H9 (cell line): ENCODE measurements at regions not wholly inside any gene's neighbourhood (a gene's known extent, or its start where the extent isn't known, plus 50 kb on each side); places are given as distances from the start of the nearest gene placed in this dataset.

Source experiments
- DNase-seq: peaks from one replicate; pipeline ENCODE4 v3.0.0-alpha.2; 2017
- H2AFZ ChIP-seq: one replicate; pipeline ENCODE4 v1.6.1; 2013; ENCODE audit warnings: mild to moderate bottlenecking, low read length, control low read depth, moderate library complexity
- H2AK5ac ChIP-seq: 2 replicates; pipeline ENCODE4 v1.6.1; 2013; ENCODE audit warnings: low read length, control low read depth, mixed read lengths; ENCODE audit not compliant: insufficient read length
- H2BK120ac ChIP-seq: one replicate; pipeline ENCODE4 v1.6.1; 2013; ENCODE audit warnings: low read depth, mild to moderate bottlenecking, low read length, control low read depth, inconsistent platforms; ENCODE audit not compliant: poor library complexity, severe bottlenecking
- H2BK12ac ChIP-seq: 2 replicates; pipeline ENCODE4 v1.6.1; 2013; ENCODE audit warnings: low read length, control low read depth, mixed read lengths, low read depth; ENCODE audit not compliant: insufficient read length
- H2BK15ac ChIP-seq: 2 replicates; pipeline ENCODE4 v1.6.1; 2013; ENCODE audit warnings: low read depth, low read length, control low read depth
- H2BK20ac ChIP-seq: one replicate; pipeline ENCODE4 v1.6.1; 2013; ENCODE audit warnings: low read depth, mild to moderate bottlenecking, low read length, control low read depth, inconsistent platforms; ENCODE audit not compliant: poor library complexity, severe bottlenecking
- H2BK5ac ChIP-seq: 2 replicates; pipeline ENCODE4 v1.6.1; 2013; ENCODE audit warnings: low read length, control low read depth, mixed read lengths; ENCODE audit not compliant: insufficient read length
- H3K14ac ChIP-seq: 2 replicates; pipeline ENCODE4 v1.6.1; 2013; ENCODE audit warnings: low read length, control low read depth; ENCODE audit not compliant: insufficient read depth
- H3K18ac ChIP-seq: 2 replicates; pipeline ENCODE4 v1.6.1; 2013; ENCODE audit warnings: low read depth, mild to moderate bottlenecking, mixed read lengths, low read length, control low read depth; ENCODE audit not compliant: insufficient read length
- H3K23ac ChIP-seq: 2 replicates; pipeline ENCODE4 v1.6.1; 2013; ENCODE audit warnings: low read length, control low read depth, mixed read lengths, low read depth; ENCODE audit not compliant: insufficient read length
- H3K23me2 ChIP-seq: 2 replicates; pipeline ENCODE4 v1.6.1; 2013; ENCODE audit warnings: low read depth, mild to moderate bottlenecking, mixed read lengths, low read length, control low read depth; ENCODE audit not compliant: insufficient read length, poor library complexity, severe bottlenecking
- H3K27ac ChIP-seq: 2 replicates; pipeline ENCODE4 v1.5.1; 2013; ENCODE audit warnings: low read length, control low read depth, mixed read lengths, low read depth; ENCODE audit not compliant: insufficient read length
- H3K27me3 ChIP-seq: 2 replicates; pipeline ENCODE4 v1.6.1; 2013; ENCODE audit warnings: low read length, control low read depth, inconsistent platforms; ENCODE audit not compliant: insufficient read depth
- H3K4ac ChIP-seq: 2 replicates; pipeline ENCODE4 v1.6.1; 2013; ENCODE audit warnings: low read depth, mild to moderate bottlenecking, control low read depth, inconsistent platforms, low read length, moderate library complexity
- H3K4me1 ChIP-seq: 2 replicates; pipeline ENCODE4 v1.6.1; 2013; ENCODE audit warnings: low read length, control low read depth, inconsistent platforms; ENCODE audit not compliant: insufficient read depth
- H3K4me2 ChIP-seq: 2 replicates; pipeline ENCODE4 v1.6.1; 2013; ENCODE audit warnings: low read length, control low read depth, mixed read lengths; ENCODE audit not compliant: insufficient read length, insufficient read depth
- H3K56ac ChIP-seq: 2 replicates; pipeline ENCODE4 v1.6.1; 2013; ENCODE audit warnings: low read depth, mild to moderate bottlenecking, mixed read lengths, low read length, control low read depth; ENCODE audit not compliant: insufficient read length
- H3K79me1 ChIP-seq: 2 replicates; pipeline ENCODE4 v1.6.1; 2013; ENCODE audit warnings: low read depth, mild to moderate bottlenecking, moderate library complexity, low read length, control low read depth, inconsistent platforms; ENCODE audit not compliant: insufficient read depth, poor library complexity, severe bottlenecking
- H3K79me2 ChIP-seq: 2 replicates; pipeline ENCODE4 v1.6.1; 2013; ENCODE audit warnings: low read length, control low read depth, inconsistent platforms; ENCODE audit not compliant: insufficient read depth
- H3K9ac ChIP-seq: 2 replicates; pipeline ENCODE4 v1.6.1; 2013; ENCODE audit warnings: low read length, control low read depth, mixed read lengths; ENCODE audit not compliant: insufficient read length; ENCODE audit errors: extremely low read depth
- H3K9me3 ChIP-seq: one replicate; pipeline ENCODE4 v1.6.1; 2013; ENCODE audit warnings: low read depth, low read length, inconsistent platforms; ENCODE audit not compliant: control insufficient read depth
- H3T11ph ChIP-seq: one replicate; pipeline ENCODE4 v1.6.1; 2013; ENCODE audit warnings: mild to moderate bottlenecking, low read length, control low read depth, inconsistent platforms
- H4K20me1 ChIP-seq: one replicate; pipeline ENCODE4 v1.6.1; 2013; ENCODE audit not compliant: control insufficient read depth, insufficient read length, insufficient read depth
- H4K5ac ChIP-seq: 2 replicates; pipeline ENCODE4 v1.6.1; 2013; ENCODE audit warnings: low read depth, mild to moderate bottlenecking, mixed read lengths, low read length, control low read depth; ENCODE audit not compliant: insufficient read length
- H4K8ac ChIP-seq: replicated peaks from 2 replicates; pipeline ENCODE4 v1.6.1; 2013; ENCODE audit warnings: low read length, control low read depth, mixed read lengths, low read depth; ENCODE audit not compliant: insufficient read length
- H4K91ac ChIP-seq: 2 replicates; pipeline ENCODE4 v1.6.1; 2013; ENCODE audit warnings: low read depth, mild to moderate bottlenecking, moderate library complexity, mixed read lengths, low read length, control low read depth; ENCODE audit not compliant: insufficient read length
- H3K27ac Mint-ChIP-seq, 3 experiments: 2 replicates in 2 of 3; 3 replicates in 1 of 3; pipeline ENCODE4 v1.8.0; 2020 to 2021; ENCODE audit warnings: mixed read lengths in 3 of 3, mild to moderate bottlenecking in 1 of 3, moderate library complexity in 1 of 3
- H3K27me3 Mint-ChIP-seq: 2 replicates; pipeline ENCODE4 v1.8.0; 2021; ENCODE audit warnings: low read depth, mild to moderate bottlenecking, moderate library complexity, mixed read lengths
- H3K36me3 Mint-ChIP-seq, 3 experiments: 2 replicates in 2 of 3; 3 replicates in 1 of 3; pipeline ENCODE4 v1.8.0; 2020 to 2021; ENCODE audit warnings: low read depth in 3 of 3, mixed read lengths in 3 of 3; ENCODE audit not compliant: insufficient read depth in 1 of 3
- H3K4me1 Mint-ChIP-seq, 2 experiments: 2 replicates each; pipeline ENCODE4 v1.8.0; 2020; ENCODE audit warnings: mixed read lengths in 2 of 2
- H3K4me3 Mint-ChIP-seq, 2 experiments: 2 replicates in 1 of 2; 3 replicates in 1 of 2; pipeline ENCODE4 v1.8.0; 2020 to 2021; ENCODE audit warnings: mild to moderate bottlenecking in 2 of 2, mixed read lengths in 2 of 2, moderate library complexity in 1 of 2
- H3K9me3 Mint-ChIP-seq, 2 experiments: 2 replicates in 1 of 2; 3 replicates in 1 of 2; pipeline ENCODE4 v1.8.0; 2020; ENCODE audit warnings: mild to moderate bottlenecking in 2 of 2, mixed read lengths in 2 of 2, moderate library complexity in 1 of 2
- WGBS: extraction: QIAGEN DNeasy Blood & Tissue Kit; methylation state at CpG from one replicate; pipeline ENCODE4 v1.1.7; 2013; ENCODE audit warnings: missing lambda C conversion rate, low lambda C conversion rate, mixed read lengths; ENCODE audit not compliant: insufficient read length; ENCODE audit errors: extremely low coverage; 5-methylcytosine and 5-hydroxymethylcytosine counted together
- TF ChIP-seq, protein P1 (sequence below): fragments of 200-600 bp; sonication (generic); conservative IDR thresholded peaks from 3 replicates; pipeline ENCODE4 v1.8.0; 2021; ENCODE audit warnings: antibody characterized with exemption, mild to moderate bottlenecking

DNA sequence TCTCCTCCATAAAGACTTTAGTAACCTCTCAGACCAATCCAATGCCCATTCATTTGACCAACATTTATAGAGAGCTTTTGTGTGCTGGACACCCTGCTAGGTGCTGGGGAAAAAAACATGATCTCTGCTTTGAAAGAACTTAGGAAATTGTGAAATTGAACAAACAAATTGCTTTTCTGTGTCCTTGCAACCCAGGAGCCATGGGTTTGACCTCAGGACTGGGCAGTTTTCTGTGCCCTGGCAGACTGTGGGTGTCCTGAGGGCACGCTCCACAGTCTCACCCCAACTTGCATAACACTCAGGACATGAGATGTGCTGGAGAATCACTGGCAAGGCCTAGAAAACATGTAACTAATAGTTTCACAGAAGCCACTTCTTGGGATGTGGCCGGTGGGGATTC is 429.1 kb upstream of the ZMIZ1 start:
- Histone ChIP-seq H3K4me2 (no peak overlapping the region), H2BK120ac (no peak overlapping the region), H3K18ac (no peak overlapping the region), H2BK5ac (no peak overlapping the region), H3K27me3 (no peaks in the 10 kb centered on the region), H3K23ac (no peak overlapping the region), H3K9ac (no peak overlapping the region), H2BK15ac (no peak overlapping the region), H2BK20ac (no peak overlapping the region), H3T11ph (no peak overlapping the region), H3K23me2 (no peaks in the 10 kb centered on the region), H3K79me1 (no peaks in the 10 kb centered on the region), H2AK5ac (no peak overlapping the region), H4K5ac (no peak overlapping the region), H3K9me3 (no peaks in the 10 kb centered on the region), H3K27ac (no peak overlapping the region), H3K4ac (no peak overlapping the region), H3K79me2 (no peaks in the 10 kb centered on the region), H4K8ac (no peak overlapping the region), H3K56ac (no peak overlapping the region), H4K91ac (no peak overlapping the region), H3K14ac (no peak overlapping the region), H2AFZ (no peak overlapping the region), H4K20me1 (no peaks in the 10 kb centered on the region), H3K4me1 (no peaks in the 10 kb centered on the region), H2BK12ac (no peak overlapping the region)
- no CpG with 5 or more reads among the region's 2 CpGs for WGBS
- peaks cover 8% of the 10 kb centered on the region for H3K27me3 Mint-ChIP-seq
- no peaks in the 10 kb centered on the region for H3K36me3 Mint-ChIP-seq
- no peak overlapping the region for H3K27ac Mint-ChIP-seq
- peaks cover 0 to 5% of the 10 kb centered on the region in 2 experiments; a peak in 4 of 5 replicates for H3K9me3 Mint-ChIP-seq
- no peak for DNase-seq
- TF ChIP-seq, protein P1, sequence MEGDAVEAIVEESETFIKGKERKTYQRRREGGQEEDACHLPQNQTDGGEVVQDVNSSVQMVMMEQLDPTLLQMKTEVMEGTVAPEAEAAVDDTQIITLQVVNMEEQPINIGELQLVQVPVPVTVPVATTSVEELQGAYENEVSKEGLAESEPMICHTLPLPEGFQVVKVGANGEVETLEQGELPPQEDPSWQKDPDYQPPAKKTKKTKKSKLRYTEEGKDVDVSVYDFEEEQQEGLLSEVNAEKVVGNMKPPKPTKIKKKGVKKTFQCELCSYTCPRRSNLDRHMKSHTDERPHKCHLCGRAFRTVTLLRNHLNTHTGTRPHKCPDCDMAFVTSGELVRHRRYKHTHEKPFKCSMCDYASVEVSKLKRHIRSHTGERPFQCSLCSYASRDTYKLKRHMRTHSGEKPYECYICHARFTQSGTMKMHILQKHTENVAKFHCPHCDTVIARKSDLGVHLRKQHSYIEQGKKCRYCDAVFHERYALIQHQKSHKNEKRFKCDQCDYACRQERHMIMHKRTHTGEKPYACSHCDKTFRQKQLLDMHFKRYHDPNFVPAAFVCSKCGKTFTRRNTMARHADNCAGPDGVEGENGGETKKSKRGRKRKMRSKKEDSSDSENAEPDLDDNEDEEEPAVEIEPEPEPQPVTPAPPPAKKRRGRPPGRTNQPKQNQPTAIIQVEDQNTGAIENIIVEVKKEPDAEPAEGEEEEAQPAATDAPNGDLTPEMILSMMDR, result no peak
- no peak overlapping the region for H3K4me3 Mint-ChIP-seq
- peaks cover under 1 to 2% of the 10 kb centered on the region in 2 experiments; a peak in 3 of 4 replicates for H3K4me1 Mint-ChIP-seq
